Brain microvascular endothelial cell (primary cell): ENCODE measurements at regions not wholly inside any gene's neighbourhood (a gene's known extent, or its start where the extent isn't known, plus 50 kb on each side); places are given as distances from the start of the nearest gene placed in this dataset.
"Not testable (repeated sequence)": the region's sequence is repeated elsewhere in the genome, so short reads cannot be mapped to it uniquely, and the experiment has no call there.

Experiments
- DNase-seq: peaks from one replicate; pipeline ENCODE4 v3.0.0-alpha.2; 2020
- H3K27ac ChIP-seq: fragments of 250-450 bp; sonication (Bioruptor Pico); 2 replicates; pipeline ENCODE4 v1.5.1; 2020; ENCODE audit warnings: mild to moderate bottlenecking, moderate library complexity
- H3K27me3 ChIP-seq: fragments of 250-450 bp; sonication (Bioruptor Pico); replicated peaks from 2 replicates; pipeline ENCODE4 v1.5.1; 2020; ENCODE audit warnings: mild to moderate bottlenecking
- H3K36me3 ChIP-seq: fragments of 250-450 bp; sonication (Bioruptor Pico); replicated peaks from 2 replicates; pipeline ENCODE4 v1.5.1; 2020; ENCODE audit warnings: mild to moderate bottlenecking
- H3K4me3 ChIP-seq: 2 replicates; pipeline ENCODE4 v1.5.1; 2011; ENCODE audit warnings: low read depth, mild to moderate bottlenecking, control low read depth, low read length, moderate library complexity
- CTCF ChIP-seq: IDR thresholded peaks from 2 replicates; pipeline ENCODE4 v1.5.1; 2011; ENCODE audit warnings: low read depth, mild to moderate bottlenecking, moderate library complexity, low read length, control low read depth, inconsistent platforms; ENCODE audit errors: missing control alignments
- in situ Hi-C: cut with HindIII; loops from 2 replicates; pipeline ENCODE4 v1.10.0; 2017; ENCODE audit warnings: low sequenced_read_pairs, low pct_ligation_motif_present

GRCh38 chr2:208792766-208793165, 386.2 kb downstream of the PTH2R start:
- H3K27me3 ChIP-seq: no peaks in the 10 kb centered on the region
- no peak for DNase-seq
- no peak overlapping the region for H3K4me3 ChIP-seq
- TF ChIP-seq CTCF: no peak
- H3K36me3 ChIP-seq: no peaks in the 10 kb centered on the region
- no peak overlapping the region for H3K27ac ChIP-seq
- in situ Hi-C loops: no loop called here

DNA sequence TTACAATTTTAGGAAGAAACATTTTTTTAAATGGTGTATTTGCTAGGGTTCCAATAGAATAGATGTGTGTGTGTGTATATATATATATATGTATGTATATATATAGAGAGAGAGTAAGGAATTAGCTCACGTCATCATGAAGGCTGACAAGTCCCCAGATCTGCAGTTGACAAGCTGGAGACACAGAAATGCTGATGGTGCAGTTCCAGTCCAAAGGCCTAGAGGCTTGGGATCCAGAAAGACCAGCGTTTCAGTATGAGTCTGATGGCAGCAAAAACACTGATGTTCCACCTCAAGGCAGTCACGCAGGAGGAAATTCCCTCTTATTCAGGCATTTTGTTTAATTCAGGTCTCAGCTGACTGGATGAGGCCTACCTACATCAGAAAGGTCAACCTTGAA, 386.8 kb downstream of the PTH2R start:
- no peaks in the 10 kb centered on the region for H3K36me3 ChIP-seq
- DNase-seq: no peak
- H3K4me3 ChIP-seq: no peak overlapping the region
- TF ChIP-seq CTCF: no peak
- in situ Hi-C loops: no loop called here
- H3K27me3 ChIP-seq: no peaks in the 10 kb centered on the region
- no peak overlapping the region for H3K27ac ChIP-seq

DNA sequence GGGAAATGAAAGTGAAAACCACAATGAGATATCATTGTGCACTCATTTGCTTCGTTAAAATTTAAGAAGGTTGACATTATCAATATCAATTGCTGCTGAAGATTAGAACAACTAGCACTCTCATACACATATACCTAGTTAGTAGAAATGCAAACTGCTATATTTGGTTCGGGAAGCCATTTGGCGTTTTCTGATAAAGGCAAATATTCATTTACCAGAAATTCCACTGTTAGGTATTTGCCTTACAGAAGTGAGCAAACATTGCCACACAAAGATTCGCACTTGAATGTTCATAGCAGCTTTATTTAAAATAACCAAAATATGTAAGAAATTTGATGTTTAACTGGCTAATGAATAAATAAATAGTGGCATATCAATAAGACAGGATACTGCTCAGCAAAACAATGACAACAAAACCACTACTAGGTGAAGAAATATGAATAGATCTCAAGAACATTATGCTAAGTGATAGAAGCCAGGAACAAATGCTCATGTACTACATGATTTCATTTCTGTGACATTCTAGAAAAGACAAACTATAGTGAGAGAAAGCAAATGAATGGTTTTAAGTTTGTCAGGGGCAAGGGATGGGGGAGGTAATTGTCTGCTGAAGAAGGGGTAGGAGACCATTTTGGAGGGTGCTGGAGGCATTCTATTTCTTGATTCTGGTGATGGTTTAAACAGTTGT, 387.8 kb downstream of the PTH2R start:
- no peak for DNase-seq
- in situ Hi-C loops: no loop called here
- no peak for TF ChIP-seq CTCF
- no peaks in the 10 kb centered on the region for H3K36me3 ChIP-seq
- H3K27ac ChIP-seq: no peak overlapping the region
- H3K27me3 ChIP-seq: no peaks in the 10 kb centered on the region
- H3K4me3 ChIP-seq: no peak overlapping the region

DNA sequence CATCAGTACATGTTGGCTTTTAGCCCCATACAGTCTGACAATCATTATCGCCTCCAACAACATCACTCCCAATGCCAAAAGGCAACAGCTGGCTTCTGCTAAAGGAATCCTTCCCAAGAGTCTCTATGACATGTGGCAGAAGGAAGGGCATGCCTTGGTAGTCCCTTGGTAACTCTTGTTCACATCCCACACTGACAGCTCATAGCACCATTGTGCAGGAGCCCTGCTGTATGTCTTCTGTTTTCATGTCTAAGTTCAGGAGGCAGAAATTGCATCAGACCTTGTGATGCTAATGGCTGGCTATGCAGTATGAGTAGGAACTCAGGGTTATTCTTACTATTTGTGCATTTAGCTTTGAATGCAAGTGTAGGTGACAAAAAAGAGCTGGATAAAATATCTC, 392.1 kb downstream of the PTH2R start:
- no peak for TF ChIP-seq CTCF
- no peaks in the 10 kb centered on the region for H3K36me3 ChIP-seq
- H3K4me3 ChIP-seq: no peak overlapping the region
- DNase-seq: no peak
- no peak overlapping the region for H3K27ac ChIP-seq
- no peaks in the 10 kb centered on the region for H3K27me3 ChIP-seq
- in situ Hi-C loops: no loop called here

GRCh38 chr2:208799397-208799796, 392.8 kb downstream of the PTH2R start:
- no peaks in the 10 kb centered on the region for H3K27me3 ChIP-seq
- no peak overlapping the region for H3K27ac ChIP-seq
- H3K36me3 ChIP-seq: no peaks in the 10 kb centered on the region
- DNase-seq: no peak
- no peak for TF ChIP-seq CTCF
- no peak overlapping the region for H3K4me3 ChIP-seq
- in situ Hi-C loops: no loop called here

DNA sequence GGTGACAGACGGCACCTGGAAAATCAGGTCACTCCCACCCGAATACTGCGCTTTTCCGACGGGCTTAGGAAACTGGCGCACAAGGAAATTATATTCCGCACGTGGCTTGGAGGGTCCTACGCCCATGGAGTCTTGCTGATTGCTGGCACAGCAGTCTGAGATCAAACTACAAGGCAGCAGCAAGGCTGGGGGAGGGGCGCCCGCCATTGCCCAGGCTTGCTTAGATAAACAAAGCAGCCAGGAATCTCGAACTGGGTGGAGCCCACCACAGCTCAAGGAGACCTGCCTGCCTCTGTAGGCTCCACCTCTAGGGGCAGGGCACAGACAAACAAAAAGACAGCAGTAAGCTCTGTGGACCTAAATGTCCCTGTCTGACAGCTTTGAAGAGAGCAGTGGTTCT, 394.3 kb downstream of the PTH2R start:
- not testable (repeated sequence) for DNase-seq

More for the DNA sequence above, 394.3 kb downstream of the PTH2R start:
- H3K27me3 ChIP-seq, H3K36me3 ChIP-seq, H3K27ac ChIP-seq, H3K4me3 ChIP-seq, in situ Hi-C loops: not testable (repeated sequence)
